ENCODE measurements at regions not wholly inside any gene's neighbourhood (a gene's known extent, or its start where the extent isn't known, plus 50 kb on each side); places are given as distances from the start of the nearest gene placed in this dataset.

DNA sequence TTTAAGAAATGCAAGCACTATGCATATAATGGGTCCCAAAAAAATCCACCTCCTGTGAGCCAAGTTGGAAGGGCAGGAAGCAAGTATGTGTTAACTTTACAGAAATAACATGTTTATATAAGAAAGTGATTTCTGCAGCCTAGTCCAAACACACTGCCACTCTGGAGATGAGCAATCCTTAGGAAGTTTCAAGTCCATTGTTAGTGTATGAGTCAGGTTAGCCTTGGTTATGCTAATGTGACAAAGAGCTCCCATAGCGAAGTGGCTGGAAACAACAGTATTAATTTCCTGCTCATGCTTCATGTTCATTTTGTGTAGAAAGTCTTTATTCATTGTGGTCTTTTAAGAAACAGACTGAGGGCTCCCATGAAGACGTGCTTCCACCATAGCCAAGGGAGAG is 121.4 kb downstream of the TBXT start:
- no peaks in the 10 kb centered on the region for H4K20me1 ChIP-seq (ENCODE audit: insufficient read depth)
- H2AFZ ChIP-seq (ENCODE audit: low read depth, low read length), result no peak overlapping the region
- H3K36me3 ChIP-seq (ENCODE audit: insufficient read depth, low read length), result no peaks in the 10 kb centered on the region
- TF ChIP-seq, protein P1, sequence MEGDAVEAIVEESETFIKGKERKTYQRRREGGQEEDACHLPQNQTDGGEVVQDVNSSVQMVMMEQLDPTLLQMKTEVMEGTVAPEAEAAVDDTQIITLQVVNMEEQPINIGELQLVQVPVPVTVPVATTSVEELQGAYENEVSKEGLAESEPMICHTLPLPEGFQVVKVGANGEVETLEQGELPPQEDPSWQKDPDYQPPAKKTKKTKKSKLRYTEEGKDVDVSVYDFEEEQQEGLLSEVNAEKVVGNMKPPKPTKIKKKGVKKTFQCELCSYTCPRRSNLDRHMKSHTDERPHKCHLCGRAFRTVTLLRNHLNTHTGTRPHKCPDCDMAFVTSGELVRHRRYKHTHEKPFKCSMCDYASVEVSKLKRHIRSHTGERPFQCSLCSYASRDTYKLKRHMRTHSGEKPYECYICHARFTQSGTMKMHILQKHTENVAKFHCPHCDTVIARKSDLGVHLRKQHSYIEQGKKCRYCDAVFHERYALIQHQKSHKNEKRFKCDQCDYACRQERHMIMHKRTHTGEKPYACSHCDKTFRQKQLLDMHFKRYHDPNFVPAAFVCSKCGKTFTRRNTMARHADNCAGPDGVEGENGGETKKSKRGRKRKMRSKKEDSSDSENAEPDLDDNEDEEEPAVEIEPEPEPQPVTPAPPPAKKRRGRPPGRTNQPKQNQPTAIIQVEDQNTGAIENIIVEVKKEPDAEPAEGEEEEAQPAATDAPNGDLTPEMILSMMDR (IDR thresholded peaks at IDR 0.05; ENCODE audit: poor library complexity, severe bottlenecking), result no peak
- no peak for TF ChIP-seq TAF1 (IDR thresholded peaks at IDR 0.05; ENCODE audit: low read depth)
- TF ChIP-seq, protein P2, sequence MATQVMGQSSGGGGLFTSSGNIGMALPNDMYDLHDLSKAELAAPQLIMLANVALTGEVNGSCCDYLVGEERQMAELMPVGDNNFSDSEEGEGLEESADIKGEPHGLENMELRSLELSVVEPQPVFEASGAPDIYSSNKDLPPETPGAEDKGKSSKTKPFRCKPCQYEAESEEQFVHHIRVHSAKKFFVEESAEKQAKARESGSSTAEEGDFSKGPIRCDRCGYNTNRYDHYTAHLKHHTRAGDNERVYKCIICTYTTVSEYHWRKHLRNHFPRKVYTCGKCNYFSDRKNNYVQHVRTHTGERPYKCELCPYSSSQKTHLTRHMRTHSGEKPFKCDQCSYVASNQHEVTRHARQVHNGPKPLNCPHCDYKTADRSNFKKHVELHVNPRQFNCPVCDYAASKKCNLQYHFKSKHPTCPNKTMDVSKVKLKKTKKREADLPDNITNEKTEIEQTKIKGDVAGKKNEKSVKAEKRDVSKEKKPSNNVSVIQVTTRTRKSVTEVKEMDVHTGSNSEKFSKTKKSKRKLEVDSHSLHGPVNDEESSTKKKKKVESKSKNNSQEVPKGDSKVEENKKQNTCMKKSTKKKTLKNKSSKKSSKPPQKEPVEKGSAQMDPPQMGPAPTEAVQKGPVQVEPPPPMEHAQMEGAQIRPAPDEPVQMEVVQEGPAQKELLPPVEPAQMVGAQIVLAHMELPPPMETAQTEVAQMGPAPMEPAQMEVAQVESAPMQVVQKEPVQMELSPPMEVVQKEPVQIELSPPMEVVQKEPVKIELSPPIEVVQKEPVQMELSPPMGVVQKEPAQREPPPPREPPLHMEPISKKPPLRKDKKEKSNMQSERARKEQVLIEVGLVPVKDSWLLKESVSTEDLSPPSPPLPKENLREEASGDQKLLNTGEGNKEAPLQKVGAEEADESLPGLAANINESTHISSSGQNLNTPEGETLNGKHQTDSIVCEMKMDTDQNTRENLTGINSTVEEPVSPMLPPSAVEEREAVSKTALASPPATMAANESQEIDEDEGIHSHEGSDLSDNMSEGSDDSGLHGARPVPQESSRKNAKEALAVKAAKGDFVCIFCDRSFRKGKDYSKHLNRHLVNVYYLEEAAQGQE (IDR thresholded peaks at IDR 0.05; ENCODE audit: borderline replicate concordance), result no peak
- no peak overlapping the region for H3K9ac ChIP-seq (ENCODE audit: low read length)
- no peak overlapping the region for H3K27ac ChIP-seq (ENCODE audit: low read length)
- H3K4me2 ChIP-seq (ENCODE audit: low read length), result no peak overlapping the region
- H3F3A ChIP-seq (ENCODE audit: insufficient read depth, low read length, poor library complexity, severe bottlenecking), result no peaks in the 10 kb centered on the region
- H3K79me2 ChIP-seq (replicated peaks; ENCODE audit: insufficient read depth, low read length), result no peaks in the 10 kb centered on the region
- H3K27me3 ChIP-seq (ENCODE audit: insufficient read depth, low read depth, low read length), result no peaks in the 10 kb centered on the region
- H3K9me2 ChIP-seq (ENCODE audit: insufficient read depth, low read length), result no peaks in the 10 kb centered on the region
- no peaks in the 10 kb centered on the region for H3K9me3 ChIP-seq (ENCODE audit: low read length)
- H3K4me3 ChIP-seq (ENCODE audit: low read length), result no peak overlapping the region

DNA sequence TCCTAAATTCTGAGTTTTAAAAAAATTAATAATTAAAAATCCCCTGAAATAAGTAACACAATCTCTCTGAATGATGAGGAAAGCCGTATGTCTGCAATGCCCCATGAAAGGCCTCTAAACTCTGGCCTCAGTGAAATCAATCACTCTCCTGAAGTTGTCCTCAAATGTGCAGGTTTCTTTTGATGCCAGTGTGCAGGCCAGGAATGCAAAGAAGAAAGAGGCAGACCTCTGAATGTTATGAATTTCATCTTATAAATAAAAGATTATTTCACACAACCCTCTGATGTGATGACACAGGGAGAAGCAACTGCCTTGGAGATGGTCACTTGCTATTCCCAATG is 121.8 kb downstream of the TBXT start:
- no peak overlapping the region for H3K27ac ChIP-seq (ENCODE audit: low read length)

More for the DNA sequence above, 121.8 kb downstream of the TBXT start:
- Histone ChIP-seq H4K20me1 (ENCODE audit: insufficient read depth) (no peaks in the 10 kb centered on the region), H3K27me3 (ENCODE audit: insufficient read depth, low read depth, low read length) (no peaks in the 10 kb centered on the region), H3K79me2 (replicated peaks; ENCODE audit: insufficient read depth, low read length) (no peaks in the 10 kb centered on the region), H3K9me3 (ENCODE audit: low read length) (no peaks in the 10 kb centered on the region), H3F3A (ENCODE audit: insufficient read depth, low read length, poor library complexity, severe bottlenecking) (no peaks in the 10 kb centered on the region), H3K9me2 (ENCODE audit: insufficient read depth, low read length) (no peaks in the 10 kb centered on the region), H3K9ac (ENCODE audit: low read length) (no peak overlapping the region), H3K4me2 (ENCODE audit: low read length) (no peak overlapping the region), H3K36me3 (ENCODE audit: insufficient read depth, low read length) (no peaks in the 10 kb centered on the region), H3K4me3 (ENCODE audit: low read length) (no peak overlapping the region), H2AFZ (ENCODE audit: low read depth, low read length) (no peak overlapping the region)
- TF ChIP-seq EZH2 (IDR thresholded peaks at IDR 0.05; ENCODE audit: borderline replicate concordance, insufficient read depth, low read length, poor library complexity, severe bottlenecking), result no peak
- TF ChIP-seq EP300 (conservative IDR thresholded peaks at IDR 0.05; ENCODE audit: poor library complexity, severe bottlenecking), result no peak
- TF ChIP-seq, protein P2 (IDR thresholded peaks at IDR 0.05; ENCODE audit: borderline replicate concordance), result no peak
- TF ChIP-seq MXI1 (conservative IDR thresholded peaks at IDR 0.05; ENCODE audit: poor library complexity, severe bottlenecking), result no peak
- no peak for TF ChIP-seq TAF1 (IDR thresholded peaks at IDR 0.05; ENCODE audit: low read depth)
- TF ChIP-seq POLR2AphosphoS5 (IDR thresholded peaks at IDR 0.05), result no peak
- no peak for TF ChIP-seq SMC3 (conservative IDR thresholded peaks at IDR 0.05; ENCODE audit: poor library complexity)
- no peak for TF ChIP-seq RAD21 (conservative IDR thresholded peaks at IDR 0.05)
- TF ChIP-seq, protein P1 (IDR thresholded peaks at IDR 0.05; ENCODE audit: poor library complexity, severe bottlenecking), result no peak

Data from neural cell (in vitro differentiated cells).